HL-60 (cell line): ENCODE measurements at regions not wholly inside any gene's neighbourhood (a gene's known extent, or its start where the extent isn't known, plus 50 kb on each side); places are given as distances from the start of the nearest gene placed in this dataset.

ENCODE experiments used
- DNase-seq, 2 experiments: peaks; one replicate each; pipeline ENCODE4 v3.0.0-alpha.2; 2010 to 2020; ENCODE audit warnings: low read depth in 1 of 2, low spot score in 1 of 2
- H3K27ac ChIP-seq: fragments of 250-450 bp; sonication (Bioruptor Pico); replicated peaks from 2 replicates; pipeline ENCODE4 v1.5.1; 2020; ENCODE audit warnings: mild to moderate bottlenecking, moderate library complexity
- H3K27me3 ChIP-seq: fragments of 250-450 bp; sonication (Bioruptor Pico); 2 replicates; pipeline ENCODE4 v1.5.1; 2021; ENCODE audit warnings: mild to moderate bottlenecking, moderate library complexity; ENCODE audit not compliant: insufficient read depth, poor library complexity, severe bottlenecking
- H3K4me3 ChIP-seq: replicated peaks from 2 replicates; pipeline ENCODE4 v1.5.1; 2011; ENCODE audit warnings: mild to moderate bottlenecking, control low read depth, low read length; ENCODE audit not compliant: insufficient read depth
- CTCF ChIP-seq: IDR thresholded peaks from one replicate; pipeline ENCODE4 v1.5.1; 2011; ENCODE audit warnings: low read length, control low read depth, inconsistent platforms; ENCODE audit not compliant: insufficient read depth
- GABPA ChIP-seq: IDR thresholded peaks from 2 replicates; pipeline ENCODE4 v1.6.1; 2012; ENCODE audit warnings: low read depth
- POLR2AphosphoS5 ChIP-seq: IDR thresholded peaks from 2 replicates; pipeline ENCODE4 v1.6.1; 2012; ENCODE audit warnings: low read depth
- REST ChIP-seq: IDR thresholded peaks from 2 replicates; pipeline ENCODE4 v1.6.1; 2012; ENCODE audit warnings: low read depth; ENCODE audit not compliant: insufficient replicate concordance
- SPI1 ChIP-seq: IDR thresholded peaks from 2 replicates; pipeline ENCODE4 v1.6.1; 2012; ENCODE audit warnings: low read depth, mild to moderate bottlenecking, borderline replicate concordance

GRCh38 chrX:63869506-63869905, 84.5 kb upstream of the ARHGEF9 start:
- no peak overlapping the region for H3K4me3 ChIP-seq
- DNase-seq: no peak
- H3K27ac ChIP-seq: no peak overlapping the region
- TF ChIP-seq SPI1 (no peak), REST (no peak), CTCF (no peak), POLR2AphosphoS5 (no peak), GABPA (no peak)
- no peaks in the 10 kb centered on the region for H3K27me3 ChIP-seq

GRCh38 chrX:63855896-63856295, 70.9 kb upstream of the ARHGEF9 start:
- no peak overlapping the region for H3K27ac ChIP-seq
- TF ChIP-seq CTCF: no peak
- TF ChIP-seq GABPA: no peak
- TF ChIP-seq POLR2AphosphoS5: no peak
- no peak for TF ChIP-seq REST
- TF ChIP-seq SPI1: no peak
- no peak for DNase-seq
- H3K27me3 ChIP-seq: no peaks in the 10 kb centered on the region
- H3K4me3 ChIP-seq: no peak overlapping the region

- Histone ChIP-seq H3K27me3 (no peaks in the 10 kb centered on the region), H3K4me3 (no peak overlapping the region)
- TF ChIP-seq REST (no peak), CTCF (no peak), SPI1 (no peak), POLR2AphosphoS5 (no peak), GABPA (no peak)
Measured at GRCh38 chrX:63835361-63835760, 50.3 kb upstream of the ARHGEF9 start.

More at GRCh38 chrX:63835361-63835760, 50.3 kb upstream of the ARHGEF9 start:
- no peak for DNase-seq
- H3K27ac ChIP-seq: no peak overlapping the region
